DMS 273 (cell line): ENCODE measurements at regions not wholly inside any gene's neighbourhood (a gene's known extent, or its start where the extent isn't known, plus 50 kb on each side); places are given as distances from the start of the nearest gene placed in this dataset.

Experiments used
- DNase-seq: peaks from one replicate; lab custom pipeline; 2025; ENCODE audit not compliant: unreplicated experiment; lab: John Stamatoyannopoulos, UW

GRCh38 chr21:17987382-17988101, 168.4 kb upstream of the C21orf91 start:
- no peak for DNase-seq

GRCh38 chr21:17981060-17981740, 162.0 kb upstream of the C21orf91 start:
- DNase-seq, result no peak

GRCh38 chr21:17979763-17980162, 160.6 kb upstream of the C21orf91 start:
- no peak for DNase-seq

GRCh38 chr21:17978895-17979294, 159.7 kb upstream of the C21orf91 start:
- no peak for DNase-seq

GRCh38 chr21:17976691-17977090, 157.5 kb upstream of the C21orf91 start:
- no peak for DNase-seq

- no peak for DNase-seq
Observed at GRCh38 chr21:17976139-17976538, 157.0 kb upstream of the C21orf91 start.

- no peak for DNase-seq
Observed at GRCh38 chr21:17967319-17967718, 148.2 kb upstream of the C21orf91 start.

- no peak for DNase-seq
Observed at GRCh38 chr21:17964716-17965115, 145.6 kb upstream of the C21orf91 start.

GRCh38 chr21:17964199-17964598, 145.0 kb upstream of the C21orf91 start:
- DNase-seq, result no peak

GRCh38 chr21:17950591-17950990, 131.4 kb upstream of the C21orf91 start:
- DNase-seq, result no peak

- DNase-seq, result no peak
Observed at GRCh38 chr21:17949421-17949820, 130.3 kb upstream of the C21orf91 start.

GRCh38 chr21:17947531-17947930, 128.4 kb upstream of the C21orf91 start:
- DNase-seq, result no peak

- DNase-seq, result peak; percentile 18
Observed at GRCh38 chr21:17931080-17931479, 111.9 kb upstream of the C21orf91 start.

- DNase-seq, result peak; percentile 3
Observed at GRCh38 chr21:17930093-17930492, 110.9 kb upstream of the C21orf91 start.

- no peak for DNase-seq
Observed at GRCh38 chr21:17929510-17929909, 110.4 kb upstream of the C21orf91 start.

GRCh38 chr21:17925899-17926298, 106.7 kb upstream of the C21orf91 start:
- peak; percentile 66 for DNase-seq

- peak; percentile 88 for DNase-seq
Observed at GRCh38 chr21:17925000-17925610, 105.9 kb upstream of the C21orf91 start.

- DNase-seq, result peak; percentile 85
Observed at GRCh38 chr21:17921579-17922530, 102.7 kb upstream of the C21orf91 start.

- peak; percentile 82 for DNase-seq
Observed at GRCh38 chr21:17915976-17916375, 96.8 kb upstream of the C21orf91 start.

- DNase-seq, result no peak
Observed at GRCh38 chr21:17911628-17912027, 92.5 kb upstream of the C21orf91 start.
